Bone marrow (tissue), 2 donors: ENCODE measurements at regions not wholly inside any gene's neighbourhood (a gene's known extent, or its start where the extent isn't known, plus 50 kb on each side); places are given as distances from the start of the nearest gene placed in this dataset.
"Not testable (repeated sequence)": the region's sequence is repeated elsewhere in the genome, so short reads cannot be mapped to it uniquely, and the experiment has no call there.

ENCODE experiments used
- DNase-seq, 2 donors: peaks; one replicate each; lab custom pipeline; 2025; lab: John Stamatoyannopoulos, UW

DNA sequence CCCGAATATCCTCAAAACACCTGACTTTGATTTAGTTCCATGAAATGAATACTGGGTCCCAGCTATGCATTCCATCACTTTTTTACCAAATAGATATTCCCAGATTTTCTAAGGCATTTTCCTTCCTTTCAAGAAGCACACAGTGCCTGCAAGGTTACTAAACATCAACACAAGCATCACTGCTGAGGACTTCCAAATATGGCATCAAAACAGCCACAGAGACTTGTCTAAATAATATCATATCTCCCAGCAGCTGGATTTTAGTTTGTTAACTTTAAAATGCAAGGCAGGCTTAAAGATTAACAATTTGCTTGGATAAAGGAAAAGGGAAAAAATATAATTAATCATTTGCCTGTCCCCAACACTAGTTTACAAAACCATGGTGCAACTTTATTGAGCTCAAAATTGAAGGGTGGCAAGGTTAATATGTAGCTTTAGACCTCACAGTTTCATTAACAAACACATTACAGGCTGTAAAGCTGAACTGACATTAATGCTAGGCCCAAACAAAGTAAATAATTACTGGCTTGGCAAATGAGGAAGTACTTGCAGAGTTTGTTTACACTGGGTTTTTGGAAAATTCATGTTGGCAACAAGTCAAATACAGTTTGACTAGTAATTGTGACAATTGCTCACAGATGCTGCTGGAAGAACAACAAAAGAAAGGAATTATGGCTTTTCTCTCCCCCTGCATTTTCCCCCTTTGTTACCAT is 401.7 kb upstream of the CDIN1 start:
- DNase-seq: no peak

DNA sequence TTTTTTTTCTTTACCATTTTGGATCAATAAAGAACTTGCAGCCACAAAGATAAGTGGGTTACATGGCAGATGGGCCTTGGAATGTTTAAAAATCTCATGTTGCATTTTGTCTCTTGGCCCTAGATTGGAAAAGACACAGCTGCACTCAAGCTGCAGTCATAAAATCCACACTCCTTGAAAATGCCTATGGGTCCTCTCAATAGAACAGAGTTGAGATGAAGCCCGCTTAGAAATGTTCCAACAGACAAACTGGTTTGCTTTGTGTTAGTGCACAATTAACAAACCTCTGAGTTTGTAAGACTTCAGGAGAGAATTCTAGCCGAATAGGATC is 401.2 kb upstream of the CDIN1 start:
- no peak for DNase-seq

DNA sequence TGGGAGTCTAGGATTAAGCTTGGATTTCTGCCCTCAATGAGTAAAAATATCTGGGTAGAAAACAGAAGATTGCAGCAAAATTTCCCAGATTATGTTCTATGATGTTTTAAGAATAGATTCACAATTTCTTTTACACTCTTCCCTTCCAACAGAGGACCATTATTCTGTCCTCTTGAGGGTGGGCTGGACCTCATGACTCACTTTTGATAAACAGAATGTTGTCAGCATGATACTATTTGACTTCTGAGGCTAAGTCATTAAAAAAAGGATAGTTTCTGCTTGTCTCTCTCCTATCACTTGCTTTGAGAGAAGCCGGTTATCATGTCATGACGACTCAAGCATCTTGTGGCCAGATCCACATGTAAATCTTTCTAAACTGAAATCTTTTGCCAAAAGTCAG is 396.2 kb upstream of the CDIN1 start:
- DNase-seq: no peak

DNA sequence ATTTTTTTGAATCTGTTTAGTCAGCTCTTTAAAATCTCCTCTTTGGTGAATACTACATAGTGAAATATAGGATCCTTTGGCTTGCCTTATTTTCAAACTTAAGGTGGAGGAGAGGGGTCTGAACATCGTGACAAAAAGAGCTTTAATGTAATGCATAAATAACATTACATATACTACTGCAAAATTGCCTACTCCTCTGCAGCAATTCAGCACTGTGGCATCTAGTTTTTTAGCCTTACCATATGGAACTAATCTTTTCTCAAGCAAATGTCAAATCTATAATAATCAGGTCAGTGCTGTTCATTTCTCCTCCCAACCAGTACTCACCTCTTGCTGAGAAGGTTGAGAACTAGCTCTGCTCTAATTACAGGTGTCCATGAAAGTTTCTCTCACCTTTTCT is 394.0 kb upstream of the CDIN1 start:
- no peak for DNase-seq

DNA sequence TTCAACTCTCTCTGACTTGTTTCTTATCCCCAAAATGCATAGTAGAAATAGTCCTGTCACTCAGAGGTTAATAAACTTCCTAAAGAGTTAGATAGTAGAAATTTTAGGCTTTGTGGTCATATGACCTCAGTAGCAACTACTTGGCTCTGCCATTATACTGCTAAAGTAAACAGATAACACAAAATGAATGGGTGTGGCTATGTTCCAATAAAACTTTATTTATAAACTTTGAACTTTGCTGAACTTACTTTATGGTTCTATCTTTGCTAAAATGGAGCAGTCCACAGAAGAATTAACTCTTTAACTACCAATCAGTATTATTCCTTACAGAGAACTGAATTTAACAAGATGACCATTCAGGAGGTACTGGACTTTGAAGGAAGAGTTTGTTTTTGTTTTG is 393.6 kb upstream of the CDIN1 start:
- DNase-seq: no peak

DNA sequence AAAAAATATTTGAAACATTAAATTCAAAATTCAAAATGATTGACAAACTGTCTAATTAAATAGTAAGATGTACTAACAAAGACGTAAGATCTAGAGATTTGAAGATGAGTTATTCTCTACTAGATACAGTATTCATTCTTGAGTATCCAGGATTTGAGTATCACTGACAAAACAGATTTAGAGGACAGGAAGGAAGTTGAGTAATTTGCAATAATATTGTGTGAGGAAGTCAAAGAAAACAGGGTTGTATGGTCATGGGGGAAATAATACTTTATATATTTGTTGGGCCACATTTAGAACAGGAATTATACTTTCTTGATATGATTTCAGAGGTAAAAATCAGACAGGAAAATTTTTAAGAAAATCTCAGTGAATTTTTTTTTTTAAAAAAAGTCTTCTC is 393.1 kb upstream of the CDIN1 start:
- DNase-seq: no peak

DNA sequence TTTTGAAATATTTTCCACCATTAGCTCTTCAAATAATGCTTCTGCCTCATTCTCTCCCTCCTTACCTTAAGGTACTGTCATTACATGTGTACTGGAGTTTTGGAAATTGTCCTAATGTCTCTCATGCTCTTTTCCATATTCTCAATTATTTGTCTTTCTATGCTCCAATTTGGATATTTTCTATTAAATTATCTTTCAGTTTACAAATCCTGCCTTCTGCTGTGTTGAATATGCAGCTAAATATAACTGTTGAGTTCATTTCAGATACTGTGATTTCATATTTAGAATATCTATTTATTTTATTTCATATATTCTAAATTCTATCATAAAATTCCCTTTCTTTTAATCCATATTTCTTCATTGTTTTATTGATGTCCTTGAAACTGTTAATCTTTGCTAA is 388.0 kb upstream of the CDIN1 start:
- DNase-seq: no peak

DNA sequence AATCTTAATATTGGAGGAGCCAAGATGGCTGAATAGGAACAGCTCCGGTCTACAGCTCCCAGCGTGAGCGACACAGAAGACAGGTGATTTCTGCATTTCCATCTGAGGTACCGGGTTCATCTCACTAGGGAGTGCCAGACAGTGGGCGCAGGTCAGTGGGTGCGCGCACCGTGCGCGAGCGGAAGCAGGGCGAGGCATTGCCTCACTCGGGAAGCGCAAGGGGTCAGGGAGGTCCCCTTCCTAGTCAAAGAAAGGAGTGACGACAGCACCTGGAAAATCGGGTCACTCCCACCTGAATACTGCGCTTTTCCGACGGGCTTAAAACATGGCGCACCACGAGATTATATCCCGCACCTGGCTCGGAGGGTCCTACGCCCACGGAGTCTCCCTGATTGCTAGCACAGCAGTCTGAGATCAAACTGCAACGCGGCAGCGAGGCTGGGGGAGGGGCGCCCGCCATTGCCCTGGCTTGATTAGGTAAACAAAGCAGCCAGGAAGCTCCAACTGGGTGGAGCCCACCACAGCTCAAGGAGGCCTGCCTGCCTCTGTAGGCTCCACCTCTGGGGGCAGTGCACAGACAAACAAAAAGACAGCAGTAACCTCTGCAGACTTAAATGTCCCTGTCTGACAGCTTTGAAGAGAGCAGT is 383.9 kb upstream of the CDIN1 start:
- not testable (repeated sequence) for DNase-seq

DNA sequence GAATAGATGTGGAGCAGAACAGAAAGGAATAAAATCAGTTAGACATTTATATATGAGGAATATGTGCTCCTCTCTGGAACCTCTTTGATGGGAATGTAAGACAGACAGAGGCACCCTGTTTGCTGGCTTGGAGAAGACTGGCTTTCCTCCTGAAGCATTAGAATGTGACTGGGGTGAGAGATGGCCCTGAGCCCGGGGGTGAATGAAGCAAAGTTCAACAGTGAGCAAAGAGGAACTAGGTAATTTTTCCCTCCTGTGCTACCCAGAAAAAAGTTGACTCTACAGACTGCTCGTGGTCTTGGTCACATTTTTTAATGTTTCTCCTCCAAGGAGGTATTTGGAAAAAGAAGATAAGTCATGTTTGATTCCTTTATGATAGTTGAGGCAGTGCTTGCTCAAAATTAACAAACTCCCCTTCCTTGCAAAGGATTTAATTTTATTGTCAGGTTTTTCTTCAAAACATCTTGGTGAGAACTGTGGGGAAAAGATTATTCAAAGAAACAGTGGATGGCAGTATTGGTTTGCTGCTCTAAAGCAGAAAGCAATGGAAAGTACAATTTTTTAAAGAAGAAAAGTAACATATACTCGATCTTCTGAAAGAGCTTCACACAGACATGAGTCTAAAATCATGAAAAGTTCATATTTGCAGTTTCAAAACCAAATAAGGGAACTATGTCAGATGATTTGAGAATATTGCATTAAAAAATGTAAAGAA is 370.4 kb upstream of the CDIN1 start:
- DNase-seq: no peak

DNA sequence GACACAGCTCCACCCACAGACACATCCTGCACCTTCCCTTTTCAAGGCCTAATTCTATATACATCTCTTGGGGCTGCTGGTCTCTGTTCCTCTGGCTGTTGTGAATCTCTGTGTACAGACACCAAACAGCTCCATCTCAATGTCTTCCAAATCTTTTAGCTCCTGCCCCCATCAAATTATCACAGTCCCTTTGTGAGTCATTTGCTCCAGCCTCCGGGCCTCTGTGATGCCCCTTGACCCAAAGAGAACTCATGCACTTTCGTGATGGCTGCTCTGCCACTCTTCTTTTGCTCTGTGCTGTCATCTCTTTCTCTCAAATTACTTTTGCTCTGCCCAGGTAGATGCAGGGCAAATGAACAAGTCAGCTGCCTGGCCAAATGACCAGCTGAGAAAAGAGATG is 369.0 kb upstream of the CDIN1 start:
- no peak for DNase-seq

DNA sequence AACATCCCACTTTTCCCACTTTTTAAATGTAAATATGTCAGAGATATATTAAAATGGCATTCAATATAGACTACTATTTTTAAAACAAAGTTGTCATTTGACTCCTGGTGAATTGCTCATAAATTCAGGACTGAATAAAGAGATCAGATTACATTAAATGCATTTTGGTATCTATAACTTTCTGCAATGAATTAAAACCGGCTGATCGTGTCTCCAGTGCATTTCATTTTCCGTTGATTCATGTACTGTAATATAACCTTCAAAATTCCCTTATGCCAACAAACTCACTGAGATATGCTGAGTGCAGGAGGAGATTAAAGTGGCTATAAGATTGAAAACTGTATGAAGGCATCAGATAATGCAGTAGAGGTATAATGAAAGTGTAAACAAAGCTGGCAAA is 361.1 kb upstream of the CDIN1 start:
- no peak for DNase-seq

DNA sequence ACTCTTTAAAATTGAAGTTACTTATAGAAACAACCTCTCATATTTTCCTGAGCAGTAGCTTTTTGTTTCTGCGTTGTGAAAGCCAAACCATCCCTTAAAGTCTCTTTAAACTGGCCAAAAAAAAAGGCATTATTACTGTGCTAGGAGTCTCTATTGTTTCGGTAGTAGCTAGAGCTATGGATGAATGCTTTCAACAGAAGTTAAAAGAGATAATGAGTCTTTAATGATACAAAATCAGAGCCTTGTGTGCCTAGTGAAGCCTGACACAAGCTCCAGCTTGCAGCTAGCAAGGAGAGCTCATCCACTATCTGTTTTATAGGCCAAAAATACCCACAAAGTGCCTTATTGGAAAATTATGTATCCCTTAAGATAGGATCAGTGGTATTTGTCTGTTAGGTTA is 360.4 kb upstream of the CDIN1 start:
- DNase-seq: no peak

DNA sequence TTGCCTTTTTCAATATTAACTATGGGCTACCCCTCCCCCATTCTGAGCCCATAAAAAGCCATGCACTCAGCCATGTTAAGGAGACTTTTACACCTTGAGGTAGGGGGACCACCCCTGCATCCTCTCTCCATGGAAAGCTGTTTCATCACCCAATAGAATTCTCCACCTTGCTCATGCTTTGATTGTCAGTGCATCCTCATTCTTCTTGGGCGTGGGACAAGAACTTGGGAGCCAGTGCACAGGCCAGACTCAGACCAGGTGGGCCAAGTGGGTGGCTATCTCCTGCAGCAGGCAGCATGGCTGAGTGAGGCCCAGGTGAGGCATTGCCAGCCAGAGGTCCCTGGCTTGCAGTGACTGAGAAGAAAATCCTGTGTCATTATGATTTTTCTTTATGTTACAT is 357.4 kb upstream of the CDIN1 start:
- no peak for DNase-seq

DNA sequence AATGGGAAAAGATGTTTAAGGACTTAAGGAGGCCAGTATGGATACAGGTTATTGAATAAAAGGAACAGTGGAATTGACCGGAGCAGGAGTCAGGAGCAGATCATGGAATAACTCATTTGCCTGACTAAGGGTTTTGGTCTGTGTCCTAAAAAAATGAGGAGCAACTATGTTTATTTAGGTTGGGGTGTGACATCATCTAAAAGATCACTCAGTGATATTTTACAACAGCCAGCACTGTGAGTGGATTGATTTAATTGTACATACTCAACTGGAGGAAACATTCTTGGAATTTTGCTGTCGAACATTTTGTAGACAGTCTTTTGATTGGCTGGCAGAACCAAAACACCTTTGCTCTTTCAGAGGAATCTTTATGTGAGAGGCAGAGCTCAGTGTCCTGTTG is 348.6 kb upstream of the CDIN1 start:
- no peak for DNase-seq

DNA sequence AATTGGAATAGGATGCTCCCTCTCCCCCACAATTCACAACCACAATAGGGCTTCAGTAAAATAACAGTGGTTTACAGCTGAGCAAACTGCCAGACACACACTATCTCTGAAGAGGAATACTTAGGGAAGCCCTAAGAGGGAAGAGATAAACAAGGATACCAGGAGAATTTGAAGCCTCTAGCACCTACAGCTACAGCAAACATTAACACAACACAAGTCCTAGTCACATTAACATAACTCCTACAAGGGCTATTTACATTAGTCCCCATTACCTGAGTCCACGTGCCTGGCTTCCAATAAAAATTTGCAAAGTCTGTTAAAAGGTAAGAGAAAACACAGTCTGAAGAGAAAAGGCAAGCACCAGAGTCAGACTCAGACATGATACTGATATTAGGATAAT is 346.9 kb upstream of the CDIN1 start:
- DNase-seq: no peak

DNA sequence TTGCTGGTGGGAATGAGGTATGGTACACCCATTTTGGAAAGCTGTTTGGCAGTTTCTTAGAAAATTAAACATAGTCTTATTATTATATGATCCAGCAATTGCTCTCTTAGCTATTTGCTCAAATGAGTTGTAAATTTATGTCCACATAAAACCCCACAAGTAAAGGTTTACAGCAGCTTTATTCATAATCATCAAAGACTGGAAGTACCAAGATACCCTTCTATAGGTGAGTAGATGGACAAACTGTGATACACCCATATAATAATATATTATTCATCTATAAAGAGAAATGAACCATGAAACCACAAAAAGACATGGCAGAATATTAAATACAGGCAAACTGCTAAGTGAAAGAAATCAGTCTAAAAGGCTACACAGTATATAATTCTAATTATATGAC is 344.7 kb upstream of the CDIN1 start:
- no peak for DNase-seq

DNA sequence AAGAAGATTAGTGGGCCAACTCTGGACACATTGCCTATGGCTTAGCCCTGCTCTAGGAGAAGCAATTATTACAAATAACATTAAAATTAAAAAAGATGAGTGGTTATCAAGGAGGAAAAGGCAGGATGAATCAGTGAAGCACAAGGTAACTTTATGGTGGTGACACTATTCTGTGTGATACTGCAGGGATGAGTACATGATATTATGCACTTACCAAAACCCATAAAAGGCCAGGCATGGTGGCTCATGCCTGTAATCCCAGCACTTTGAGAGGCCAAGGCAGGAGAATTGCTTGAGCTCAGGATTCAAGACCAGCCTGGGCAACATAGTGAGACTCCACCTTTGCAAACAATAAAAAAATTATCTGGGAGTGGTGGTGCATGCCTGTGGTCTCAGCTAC is 344.3 kb upstream of the CDIN1 start:
- no peak for DNase-seq

DNA sequence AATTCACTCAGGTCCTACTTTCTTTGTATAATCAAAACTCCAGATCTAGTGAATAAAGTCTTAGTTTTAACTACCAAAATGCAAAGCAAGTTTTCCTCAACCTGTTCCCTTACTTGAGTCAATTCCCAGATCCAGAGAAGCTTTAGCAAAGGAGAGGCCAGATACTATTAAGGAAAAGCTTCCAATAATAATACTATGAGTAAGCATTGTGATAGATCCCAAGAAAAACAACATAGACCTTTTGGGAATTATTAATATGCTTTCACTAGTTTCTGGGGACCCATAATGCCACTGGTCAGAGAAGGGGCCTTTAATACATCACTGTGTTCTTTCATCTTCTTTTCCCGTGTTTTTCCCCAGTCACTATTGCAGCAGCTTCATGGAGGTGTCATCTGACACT is 339.9 kb upstream of the CDIN1 start:
- no peak for DNase-seq

DNA sequence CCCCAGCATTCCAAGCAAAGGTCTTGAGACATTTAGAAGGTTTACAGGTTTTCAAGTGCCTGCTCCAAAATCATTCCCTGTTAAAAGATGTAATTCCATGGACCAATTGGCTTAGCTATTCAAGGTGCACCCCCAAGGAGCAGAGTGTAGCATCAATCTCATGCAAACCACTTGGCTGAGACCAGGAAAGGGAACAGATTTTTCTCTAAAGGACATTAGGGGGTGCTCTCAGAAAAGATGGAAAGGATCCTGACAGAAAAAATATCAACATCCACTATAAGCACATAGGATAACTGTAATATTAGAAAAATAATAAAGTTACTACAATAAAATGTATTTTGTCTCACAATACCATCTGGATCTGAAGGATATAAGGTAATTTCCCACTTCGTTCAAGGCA is 328.0 kb upstream of the CDIN1 start:
- DNase-seq: no peak

DNA sequence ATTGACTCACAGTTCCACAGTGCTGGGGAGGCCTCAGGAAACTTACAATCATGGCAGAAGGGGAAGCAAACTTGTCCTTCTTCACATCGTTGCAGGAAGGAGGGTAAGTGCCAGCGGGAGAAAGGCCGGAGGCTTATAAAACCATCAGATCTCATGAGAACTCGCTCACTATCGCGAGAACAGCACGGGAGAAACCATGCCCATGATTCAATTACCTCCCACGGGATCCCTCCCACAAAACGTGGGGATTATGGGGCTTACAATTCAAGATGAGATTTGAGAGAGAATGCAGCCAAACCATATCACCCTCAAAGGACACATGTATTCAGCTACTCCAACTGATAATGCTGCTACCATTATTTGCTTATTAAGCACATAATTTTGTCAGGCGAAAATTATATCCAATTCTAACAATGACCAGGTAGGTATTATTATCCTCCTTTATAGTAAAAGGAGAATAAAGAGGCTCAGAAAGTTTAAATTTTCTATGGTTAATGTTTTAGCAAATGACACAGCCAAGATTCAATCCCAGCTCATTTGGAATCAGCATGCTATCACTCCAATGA is 327.2 kb upstream of the CDIN1 start:
- no peak for DNase-seq

DNA sequence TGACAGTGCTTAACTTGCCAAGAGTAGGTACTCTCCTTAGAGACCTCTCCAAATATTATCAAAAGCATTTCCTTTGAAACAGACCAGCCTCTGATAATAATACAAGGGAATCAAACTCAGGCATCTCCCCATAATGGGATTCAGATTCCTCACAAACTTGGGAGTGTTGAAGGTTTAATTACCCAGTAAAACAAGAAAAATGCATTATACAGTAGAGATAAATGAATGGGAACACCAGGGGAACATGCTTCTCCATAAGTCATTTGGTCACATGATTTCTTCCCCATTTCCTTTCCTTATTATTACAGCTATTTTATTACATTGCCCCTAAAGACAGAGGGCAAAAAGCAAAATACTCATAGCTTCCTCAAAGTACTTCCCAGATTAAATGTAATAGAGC is 325.0 kb upstream of the CDIN1 start:
- no peak for DNase-seq

DNA sequence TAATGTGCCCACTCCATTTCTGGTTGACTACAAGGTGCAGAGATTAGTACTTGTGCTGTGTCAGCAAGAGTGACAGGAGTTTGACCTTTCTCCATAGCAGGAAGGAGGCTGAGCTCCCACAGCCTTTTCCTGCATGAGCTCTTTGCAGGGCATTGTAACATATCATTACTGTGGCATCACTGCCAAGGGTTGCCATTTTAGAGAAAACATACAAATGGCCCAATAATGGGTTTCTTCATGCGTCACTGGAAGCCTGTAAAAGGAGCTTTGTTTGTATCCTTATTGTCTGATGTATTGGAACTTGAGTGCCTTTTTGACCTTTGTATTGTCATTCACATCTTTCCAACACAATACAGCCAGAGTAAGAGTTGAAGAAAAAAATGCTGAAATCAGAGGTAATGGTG is 323.0 kb upstream of the CDIN1 start:
- no peak for DNase-seq

DNA sequence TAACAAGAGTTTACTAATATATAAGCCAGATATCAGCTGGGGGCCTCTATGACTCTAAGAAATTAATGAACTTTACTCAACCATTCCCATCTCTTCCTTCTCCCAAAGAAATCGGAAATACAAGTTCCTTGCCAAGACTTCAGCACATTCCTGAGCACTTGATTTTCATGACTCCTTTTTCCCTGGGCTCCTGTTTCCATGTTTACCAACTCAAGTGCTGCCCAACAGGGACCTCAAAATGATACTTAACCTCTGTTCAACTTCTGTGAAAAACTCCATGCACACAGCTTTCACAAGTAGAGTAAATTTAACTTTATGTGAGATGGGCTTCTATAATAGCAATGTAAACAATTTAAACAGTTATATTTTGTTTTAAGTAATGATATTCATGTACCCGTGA is 315.8 kb upstream of the CDIN1 start:
- DNase-seq: no peak
